ENCODE measurements at regions not wholly inside any gene's neighbourhood (a gene's known extent, or its start where the extent isn't known, plus 50 kb on each side); places are given as distances from the start of the nearest gene placed in this dataset.

DNA sequence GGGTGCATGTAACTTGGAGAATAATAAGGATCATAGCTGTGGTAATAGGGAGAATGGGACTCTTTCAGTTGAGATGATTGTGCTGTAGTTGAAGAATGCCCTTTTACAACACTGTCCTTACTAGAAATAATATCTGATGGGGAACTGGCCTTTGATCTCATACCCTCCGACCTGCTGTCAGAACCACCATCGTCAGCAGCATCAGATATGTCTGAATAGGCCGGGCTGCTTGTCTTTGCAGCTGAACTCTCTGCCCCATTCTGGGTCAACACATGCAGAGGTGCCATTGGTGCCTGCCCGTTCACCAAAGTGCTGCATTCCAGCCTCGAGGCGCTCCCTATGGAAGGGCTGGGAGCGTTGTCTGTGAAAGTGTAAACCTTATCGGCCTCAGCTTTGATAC lies 99.1 kb downstream of the ZNF608 start:
- BruUV-seq (replicated peaks) = TSS peak; percentile 45
- H3K4me1 ChIP-seq (ENCODE audit: insufficient read depth, low read length, poor library complexity, severe bottlenecking) = peaks cover 76% of the 10 kb centered on the region
- POLR2A ChIA-PET = interaction anchor here (0.6 to 1.7 kb wide), 8 partner anchors 9 to 160 kb away, joined by 3 to 8 read pairs (median 4); no protein-coding TSS in a partner anchor

GRCh38 chr5:124645396-124645795 lies 101.0 kb downstream of the ZNF608 start:
- no TSS peak for BruUV-seq (replicated peaks)
- Histone ChIP-seq H3K9me2 (ENCODE audit: insufficient read depth, low read length) (no peaks in the 10 kb centered on the region), H2AFZ (ENCODE audit: low read length) (no peak overlapping the region), H3K79me2 (ENCODE audit: insufficient read depth, low read depth, low read length) (peaks cover 14% of the 10 kb centered on the region; the same call in 1 of the 2 replicates), H3K36me3 (ENCODE audit: insufficient read depth, low read length) (peaks cover 78% of the 10 kb centered on the region), H3K4me2 (ENCODE audit: low read length) (peak overlapping the region; percentile 29), H4K20me1 (ENCODE audit: insufficient read depth, low read length) (peaks cover 11% of the 10 kb centered on the region; the same call in 1 of the 2 replicates), H3K27ac (ENCODE audit: low read depth, low read length, poor library complexity, severe bottlenecking) (no peak overlapping the region), H3K9me3 (ENCODE audit: low read length) (no peaks in the 10 kb centered on the region), H3K4me3 (ENCODE audit: low read depth, low read length, poor library complexity, severe bottlenecking) (no peak overlapping the region), H3K4me1 (ENCODE audit: insufficient read depth, low read length, poor library complexity, severe bottlenecking) (peaks cover 61% of the 10 kb centered on the region)
- intact Hi-C loops (cut with micrococcal nuclease; ENCODE audit: unreplicated experiment) = no loop called here
- DNase-seq (ENCODE audit: low spot score) = peak; percentile 60
- CTCF ChIA-PET (ENCODE audit: unreplicated experiment) = no interaction called here
- POLR2A ChIA-PET = interaction anchor here (0.6 to 1.6 kb wide), 3 partner anchors 57 to 752 kb away, joined by 3 to 4 read pairs (median 4); no protein-coding TSS in a partner anchor
- TF ChIP-seq, protein P1, sequence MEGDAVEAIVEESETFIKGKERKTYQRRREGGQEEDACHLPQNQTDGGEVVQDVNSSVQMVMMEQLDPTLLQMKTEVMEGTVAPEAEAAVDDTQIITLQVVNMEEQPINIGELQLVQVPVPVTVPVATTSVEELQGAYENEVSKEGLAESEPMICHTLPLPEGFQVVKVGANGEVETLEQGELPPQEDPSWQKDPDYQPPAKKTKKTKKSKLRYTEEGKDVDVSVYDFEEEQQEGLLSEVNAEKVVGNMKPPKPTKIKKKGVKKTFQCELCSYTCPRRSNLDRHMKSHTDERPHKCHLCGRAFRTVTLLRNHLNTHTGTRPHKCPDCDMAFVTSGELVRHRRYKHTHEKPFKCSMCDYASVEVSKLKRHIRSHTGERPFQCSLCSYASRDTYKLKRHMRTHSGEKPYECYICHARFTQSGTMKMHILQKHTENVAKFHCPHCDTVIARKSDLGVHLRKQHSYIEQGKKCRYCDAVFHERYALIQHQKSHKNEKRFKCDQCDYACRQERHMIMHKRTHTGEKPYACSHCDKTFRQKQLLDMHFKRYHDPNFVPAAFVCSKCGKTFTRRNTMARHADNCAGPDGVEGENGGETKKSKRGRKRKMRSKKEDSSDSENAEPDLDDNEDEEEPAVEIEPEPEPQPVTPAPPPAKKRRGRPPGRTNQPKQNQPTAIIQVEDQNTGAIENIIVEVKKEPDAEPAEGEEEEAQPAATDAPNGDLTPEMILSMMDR (conservative IDR thresholded peaks at IDR 0.05; ENCODE audit: low read length) = no peak

More for the DNA sequence above, 99.1 kb downstream of the ZNF608 start:
- peak overlapping the region; percentile 4; the same call in 1 of the 2 replicates for H3K4me2 ChIP-seq (ENCODE audit: low read length)
- H2AFZ ChIP-seq (ENCODE audit: low read length) = no peak overlapping the region
- peaks cover 59% of the 10 kb centered on the region for H3K36me3 ChIP-seq (ENCODE audit: insufficient read depth, low read length)
- H4K20me1 ChIP-seq (ENCODE audit: insufficient read depth, low read length) = peaks cover 19% of the 10 kb centered on the region; the same call in 1 of the 2 replicates
- H3K4me3 ChIP-seq (ENCODE audit: low read depth, low read length, poor library complexity, severe bottlenecking) = no peak overlapping the region
- no peaks in the 10 kb centered on the region for H3K9me3 ChIP-seq (ENCODE audit: low read length)
- H3K79me2 ChIP-seq (ENCODE audit: insufficient read depth, low read depth, low read length) = peaks cover 27% of the 10 kb centered on the region; the same call in 1 of the 2 replicates
- TF ChIP-seq EZH2phosphoT487 (IDR thresholded peaks at IDR 0.05; ENCODE audit: borderline replicate concordance, low read depth, low read length) = no peak
- TF ChIP-seq, protein P1 (conservative IDR thresholded peaks at IDR 0.05; ENCODE audit: low read length) = no peak
- CTCF ChIA-PET (ENCODE audit: unreplicated experiment) = interaction anchor here (1.0 kb wide), 1 partner anchor 48 kb away, joined by 3 read pairs; no protein-coding TSS in a partner anchor
- intact Hi-C loops (cut with micrococcal nuclease; ENCODE audit: unreplicated experiment) = no loop called here
- no peak overlapping the region for H3K27ac ChIP-seq (ENCODE audit: low read depth, low read length, poor library complexity, severe bottlenecking)
- DNase-seq (ENCODE audit: low spot score) = no peak
- no peaks in the 10 kb centered on the region for H3K9me2 ChIP-seq (ENCODE audit: insufficient read depth, low read length)

- BruUV-seq (replicated peaks) = no TSS peak
- 0 out of 2 replicates have a peak overlapping the region, but pooled peaks have one; percentile 29 for H3K4me2 ChIP-seq (ENCODE audit: low read length)
- H3K9me2 ChIP-seq (ENCODE audit: insufficient read depth, low read length) = no peaks in the 10 kb centered on the region
- ChIA-PET POLR2A (interaction anchor here (0.8 kb wide), 1 partner anchor 20 kb away, joined by 3 read pairs; no protein-coding TSS in a partner anchor), CTCF (ENCODE audit: unreplicated experiment) (no interaction called here)
- no peak for TF ChIP-seq EZH2phosphoT487 (IDR thresholded peaks at IDR 0.05; ENCODE audit: borderline replicate concordance, low read depth, low read length)
- TF ChIP-seq, protein P1 (conservative IDR thresholded peaks at IDR 0.05; ENCODE audit: low read length) = no peak
- no peak overlapping the region for H3K27ac ChIP-seq (ENCODE audit: low read depth, low read length, poor library complexity, severe bottlenecking)
- no peak overlapping the region for H3K4me3 ChIP-seq (ENCODE audit: low read depth, low read length, poor library complexity, severe bottlenecking)
- peaks cover 14% of the 10 kb centered on the region; the same call in 1 of the 2 replicates for H3K79me2 ChIP-seq (ENCODE audit: insufficient read depth, low read depth, low read length)
- no peaks in the 10 kb centered on the region for H3K9me3 ChIP-seq (ENCODE audit: low read length)
- peaks cover 11% of the 10 kb centered on the region; the same call in 1 of the 2 replicates for H4K20me1 ChIP-seq (ENCODE audit: insufficient read depth, low read length)
- DNase-seq (ENCODE audit: low spot score) = no peak
- H2AFZ ChIP-seq (ENCODE audit: low read length) = no peak overlapping the region
- intact Hi-C loops (cut with micrococcal nuclease; ENCODE audit: unreplicated experiment) = no loop called here
- H3K36me3 ChIP-seq (ENCODE audit: insufficient read depth, low read length) = peaks cover 84% of the 10 kb centered on the region
- H3K4me1 ChIP-seq (ENCODE audit: insufficient read depth, low read length, poor library complexity, severe bottlenecking) = peaks cover 55% of the 10 kb centered on the region
Observed at GRCh38 chr5:124644582-124644981, 101.9 kb downstream of the ZNF608 start.
